Left kidney (tissue), 1 donor: ENCODE measurements at regions not wholly inside any gene's neighbourhood (a gene's known extent, or its start where the extent isn't known, plus 50 kb on each side); places are given as distances from the start of the nearest gene placed in this dataset.

Experiments
- DNase-seq: peaks from one replicate; pipeline ENCODE4 v3.0.0-alpha.2; 2013

DNA sequence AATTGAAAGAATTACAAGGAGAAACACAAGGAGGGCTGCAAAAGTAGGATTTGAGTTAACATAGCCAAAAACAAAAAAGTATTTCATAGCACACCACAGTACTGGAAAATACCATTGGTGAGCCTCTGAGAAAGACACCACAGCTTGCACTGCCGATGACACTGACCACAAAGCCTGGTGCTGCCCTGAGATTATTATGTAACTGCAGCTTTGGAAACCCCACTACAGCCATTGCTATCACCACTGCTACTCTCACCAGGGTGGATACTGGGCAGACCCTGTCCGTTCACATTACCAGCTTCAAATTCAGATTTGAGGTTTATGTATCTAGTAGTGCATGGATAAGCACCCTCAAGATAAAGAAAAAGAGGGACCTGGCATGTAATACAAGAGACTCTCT, 1246.7 kb upstream of the SORCS1 start:
- DNase-seq, result no peak

DNA sequence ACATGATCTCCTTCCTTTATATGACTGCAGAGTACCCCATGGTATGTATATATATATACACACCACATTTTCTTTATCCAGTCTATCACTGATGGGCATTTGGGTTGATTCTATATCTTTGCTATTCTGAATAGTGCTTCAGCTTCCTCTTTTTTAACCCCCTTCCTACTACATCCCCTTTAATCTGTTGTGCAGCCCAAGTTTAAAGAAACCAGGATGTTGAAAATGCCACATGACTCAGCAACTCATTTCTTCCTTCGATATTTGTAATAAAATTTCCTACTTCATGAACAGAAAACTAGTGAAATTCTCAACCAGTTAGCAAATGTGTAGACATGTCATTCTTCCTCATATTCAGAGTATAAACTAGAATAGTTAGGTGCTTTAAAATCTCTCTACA, 1245.7 kb upstream of the SORCS1 start:
- DNase-seq, result no peak

DNA sequence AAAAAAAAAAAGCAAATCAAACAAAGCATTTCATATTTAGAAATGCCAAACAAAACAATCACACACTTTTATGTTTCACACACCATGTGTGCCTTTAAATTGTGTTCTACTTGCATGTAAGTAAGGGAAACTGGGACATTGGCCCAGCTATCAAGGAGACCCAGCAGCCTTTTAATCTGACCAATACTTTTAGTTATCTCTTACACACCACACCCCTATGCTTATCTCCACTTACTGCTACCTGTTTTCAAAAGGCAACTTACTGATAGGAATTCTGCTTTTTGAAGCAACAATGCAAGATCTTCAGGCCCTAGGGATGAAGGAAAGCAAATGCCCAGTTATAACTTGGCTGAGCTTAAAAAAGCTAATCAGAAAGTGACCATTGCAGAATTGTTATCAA, 1244.8 kb upstream of the SORCS1 start:
- DNase-seq, result no peak

DNA sequence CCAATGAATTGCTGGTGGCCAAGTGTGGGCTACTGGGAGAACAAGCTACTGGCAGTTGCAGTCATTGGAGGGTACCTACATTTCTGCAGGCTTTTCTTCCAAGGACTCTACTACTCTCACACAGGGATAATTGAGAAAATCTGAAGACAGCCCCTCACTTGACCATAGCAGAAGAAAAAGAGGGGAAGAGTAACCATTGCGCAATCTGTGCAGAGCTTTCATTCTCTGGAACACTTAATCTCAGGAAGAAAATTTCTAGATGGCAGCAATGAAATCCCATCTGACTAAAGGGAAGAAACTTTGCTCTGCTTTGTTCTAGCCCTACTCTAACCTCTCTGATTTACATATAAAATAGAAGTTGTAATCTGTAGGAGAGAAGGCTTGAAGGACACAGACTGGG, 1239.6 kb upstream of the SORCS1 start:
- DNase-seq, result no peak

DNA sequence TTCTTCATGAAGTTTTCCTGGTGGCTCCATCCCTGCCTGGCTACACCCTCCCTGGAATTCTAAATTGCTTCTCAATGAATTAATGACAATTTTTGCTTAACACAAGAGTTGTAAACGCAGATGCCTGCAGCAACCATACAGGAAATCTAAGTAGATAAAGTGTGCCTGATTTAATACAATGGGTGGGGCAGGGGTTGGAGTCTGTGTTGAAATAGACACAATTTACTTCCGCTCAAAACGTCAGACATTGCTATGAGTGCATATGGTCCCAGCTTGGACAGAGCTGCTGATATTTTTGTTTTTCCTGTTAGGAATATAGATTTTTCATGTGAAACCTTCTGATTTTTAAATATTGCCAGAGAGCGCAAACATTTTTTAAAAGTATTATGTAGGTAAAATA, 1235.0 kb upstream of the SORCS1 start:
- no peak for DNase-seq

DNA sequence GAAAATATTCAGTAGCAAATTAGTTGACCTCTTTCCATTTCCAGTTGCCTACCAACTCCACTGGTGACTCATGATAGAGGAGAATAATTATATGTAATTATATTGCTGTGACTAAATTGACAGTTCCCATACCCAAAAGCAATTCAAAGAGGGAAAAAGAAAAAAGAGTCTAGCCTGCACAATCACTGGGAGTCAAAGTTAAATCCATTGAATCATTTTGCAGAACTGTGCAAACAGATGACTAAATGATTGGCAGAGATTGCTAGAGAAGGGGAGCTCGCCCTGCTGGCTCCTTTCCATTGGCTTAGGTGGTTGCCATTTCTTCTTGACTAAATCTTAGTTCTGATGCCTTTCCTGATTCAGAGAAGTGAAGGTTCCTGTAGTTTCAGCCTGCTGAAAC, 1228.6 kb upstream of the SORCS1 start:
- DNase-seq, result no peak

DNA sequence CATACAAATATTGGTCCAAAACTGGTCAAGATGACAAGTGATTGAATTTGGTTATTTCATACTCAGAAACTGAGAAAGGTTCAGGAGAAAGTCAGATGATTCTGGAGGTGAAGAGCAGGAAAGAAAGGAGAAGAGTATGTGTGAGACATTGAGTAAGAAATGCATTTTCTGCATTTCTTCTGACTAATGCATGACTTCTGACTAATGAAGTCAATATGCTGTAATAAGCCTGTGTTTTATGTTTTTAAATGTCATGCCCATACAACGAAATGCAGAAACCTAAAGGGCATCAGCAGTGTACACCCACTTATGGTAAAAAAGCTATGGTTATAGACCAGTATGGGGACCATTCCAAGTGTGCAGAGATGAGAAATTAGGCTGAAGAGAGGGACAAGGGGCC, 1227.8 kb upstream of the SORCS1 start:
- no peak for DNase-seq

DNA sequence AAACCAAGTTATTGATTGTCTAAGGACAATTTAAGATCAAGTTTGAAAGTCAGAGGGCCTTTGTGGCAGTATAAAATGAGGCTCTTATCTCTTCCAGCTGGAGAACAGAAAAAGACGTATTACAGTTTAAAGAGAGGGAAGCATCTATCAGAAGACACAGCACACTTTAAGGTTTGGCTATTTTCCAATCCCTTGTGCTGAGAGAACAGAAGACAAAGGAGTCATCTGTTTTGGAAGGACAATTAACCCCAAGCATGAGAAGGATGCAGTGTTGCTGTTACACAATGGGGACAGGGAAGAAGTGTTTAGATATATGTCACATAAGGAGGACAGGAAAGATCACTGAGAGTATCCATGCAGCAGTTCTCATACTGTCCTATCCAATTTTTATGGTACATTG, 1224.2 kb upstream of the SORCS1 start:
- DNase-seq, result no peak

DNA sequence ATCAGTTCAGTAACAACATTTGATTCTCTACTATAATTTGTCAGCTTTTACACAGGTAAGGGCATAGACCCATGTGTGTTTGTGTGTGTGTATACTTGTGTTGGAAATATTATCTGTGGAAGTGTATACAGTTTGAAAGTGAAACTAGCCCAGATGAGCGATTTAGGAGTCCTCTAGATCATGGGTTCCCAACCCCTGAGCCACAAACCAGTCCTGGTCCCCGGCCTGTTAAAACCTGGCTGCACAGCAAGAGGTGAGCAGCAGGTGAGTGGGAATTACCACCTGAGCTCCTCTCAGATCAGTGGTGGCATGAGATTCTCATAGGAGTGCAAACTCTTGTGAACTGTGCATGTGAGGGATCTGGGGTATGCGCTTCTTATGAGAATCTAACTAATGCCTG, 1221.5 kb upstream of the SORCS1 start:
- no peak for DNase-seq

DNA sequence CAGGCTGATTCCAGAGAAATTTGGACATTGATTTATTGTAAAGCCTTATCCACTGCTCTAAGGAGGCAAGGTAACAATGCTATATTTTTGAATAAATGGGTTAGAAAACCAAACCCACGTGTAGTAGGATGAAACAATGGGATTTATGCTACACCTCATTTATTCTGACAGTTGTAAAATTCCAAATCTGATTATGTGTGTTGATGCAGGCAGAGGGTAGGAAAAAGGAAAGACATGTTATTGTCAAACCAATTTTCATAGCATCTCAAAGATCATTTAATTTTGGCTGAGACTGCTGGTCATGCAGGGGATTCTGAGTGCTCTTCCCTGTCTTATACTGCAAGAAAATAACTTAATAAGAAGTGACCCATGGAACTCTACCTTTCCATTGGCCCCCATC, 1219.9 kb upstream of the SORCS1 start:
- no peak for DNase-seq

DNA sequence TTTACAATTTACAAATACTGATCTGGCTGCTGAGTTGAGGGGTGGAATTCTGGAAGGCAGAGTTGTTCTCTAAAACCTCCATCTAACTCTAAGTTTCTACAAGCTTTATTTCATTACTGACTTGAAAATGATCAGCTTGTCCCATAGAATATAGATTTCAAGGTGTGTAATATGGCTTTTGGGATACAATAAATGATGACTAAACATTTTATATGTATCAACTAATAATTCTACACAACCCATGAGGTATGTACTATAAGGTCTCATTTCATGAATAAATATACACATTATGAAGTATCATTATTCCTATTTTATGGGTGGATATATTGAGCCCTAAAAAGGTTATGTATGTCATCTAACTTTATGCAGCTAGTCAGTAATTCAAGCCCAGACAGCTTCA, 1214.3 kb upstream of the SORCS1 start:
- no peak for DNase-seq

DNA sequence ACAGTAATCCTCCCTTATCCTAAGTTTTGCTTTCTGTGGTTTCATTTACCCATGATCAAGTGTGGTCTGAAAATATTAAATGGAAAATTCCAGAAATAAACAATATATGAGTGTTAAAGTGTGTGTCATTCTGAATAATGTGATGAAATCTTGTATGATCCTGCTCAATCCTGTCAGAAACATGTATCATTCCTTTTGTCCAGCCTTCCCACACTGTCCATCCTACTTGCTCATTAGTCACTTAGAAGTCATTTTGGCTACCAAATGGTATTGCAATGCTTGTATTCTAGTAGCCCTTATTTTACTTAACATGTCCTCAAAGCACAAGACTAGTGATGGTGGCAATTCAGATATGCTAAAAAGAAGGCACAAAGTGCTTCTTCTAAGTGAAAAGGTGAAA, 1211.2 kb upstream of the SORCS1 start:
- DNase-seq, result no peak

DNA sequence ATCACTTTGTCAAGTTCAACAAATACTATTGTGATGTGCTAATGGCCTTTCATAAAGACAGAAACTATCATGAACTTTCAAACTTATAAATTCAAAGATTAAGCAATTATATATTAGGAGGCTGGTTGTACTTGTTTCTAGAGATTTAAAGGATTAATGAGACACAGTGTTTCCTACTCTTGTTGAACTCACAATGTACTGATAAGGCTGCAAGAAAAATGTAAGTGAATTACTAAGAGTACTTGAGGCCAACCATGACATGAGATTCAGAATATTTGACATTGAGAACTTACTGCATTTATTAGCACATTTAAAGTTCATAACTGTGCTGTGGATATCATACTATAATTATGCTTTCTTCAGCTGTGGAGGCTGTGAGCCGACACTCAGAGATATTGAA, 1210.5 kb upstream of the SORCS1 start:
- DNase-seq, result no peak

DNA sequence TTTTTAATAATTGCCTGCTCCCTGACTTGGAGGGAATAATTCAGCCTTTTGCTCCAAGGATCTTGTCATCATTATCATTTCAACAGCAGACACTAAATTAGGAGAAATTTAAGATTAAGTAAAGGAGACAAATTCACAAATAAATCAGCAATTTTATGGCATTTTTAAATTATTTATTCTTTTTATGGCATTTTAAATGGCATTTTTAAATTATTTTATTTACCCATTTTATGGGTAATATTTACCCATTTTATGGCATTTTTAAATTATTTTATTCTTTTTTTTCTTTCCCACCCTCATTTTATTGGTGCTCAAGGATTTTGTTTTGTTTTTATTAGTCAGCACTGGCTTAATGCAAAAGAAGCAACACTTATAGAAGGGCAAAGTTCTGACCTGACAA, 1201.0 kb upstream of the SORCS1 start:
- no peak for DNase-seq

DNA sequence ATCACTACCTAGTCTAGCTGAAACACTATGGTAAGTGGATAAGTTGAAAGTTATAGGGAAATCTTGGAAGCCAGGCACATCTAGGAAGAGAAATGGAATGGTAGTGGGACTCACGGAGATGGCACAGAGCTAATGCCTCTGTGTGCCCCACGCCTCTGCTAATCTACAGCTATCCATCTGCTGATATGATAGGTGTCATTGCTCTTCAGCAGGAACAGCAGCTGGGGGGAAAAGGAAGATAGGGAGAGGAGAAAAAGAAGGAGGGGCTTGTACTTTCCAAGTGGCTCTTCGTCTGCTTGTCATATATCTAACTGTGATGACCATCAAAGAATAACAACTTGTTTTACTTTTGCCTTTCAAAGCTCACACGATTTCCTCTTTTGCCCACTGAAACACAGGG, 1199.1 kb upstream of the SORCS1 start:
- DNase-seq, result no peak

DNA sequence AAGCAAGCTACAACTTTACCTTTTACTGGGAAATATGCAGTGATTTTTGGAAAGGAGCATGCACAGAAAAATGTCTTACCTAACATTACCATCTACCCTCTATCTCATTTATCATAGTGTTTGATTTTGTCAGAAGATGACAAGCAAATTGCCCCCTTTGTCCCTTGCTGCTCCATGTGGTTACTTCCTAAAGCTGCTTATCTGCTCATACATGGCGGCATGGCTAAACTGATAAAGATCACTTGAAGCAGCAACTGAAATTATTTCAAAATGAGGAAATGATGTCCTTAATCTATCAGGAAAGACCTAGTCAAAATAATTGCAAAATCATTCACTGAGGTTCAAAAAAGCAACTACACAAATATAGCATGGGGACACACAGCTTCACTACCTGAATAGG, 1198.5 kb upstream of the SORCS1 start:
- DNase-seq, result no peak

DNA sequence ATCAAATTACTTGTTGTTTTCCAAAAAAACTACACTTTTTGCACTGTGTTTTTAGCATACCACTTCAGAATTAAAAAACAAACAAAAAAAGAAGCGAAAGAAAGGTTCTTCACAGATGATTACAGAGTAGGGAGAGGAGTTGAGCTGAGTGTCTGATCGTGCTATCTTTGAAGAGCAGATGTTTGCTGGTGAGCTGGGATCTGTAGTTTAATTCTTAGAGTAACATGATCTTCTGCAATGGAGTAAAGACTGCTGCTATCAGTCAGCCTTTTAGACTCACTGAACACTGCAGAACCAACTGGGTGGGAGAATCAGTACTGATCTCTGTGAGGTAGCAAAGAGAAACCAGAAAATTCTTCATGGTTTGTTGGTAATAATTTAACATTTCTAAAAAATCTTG, 1197.8 kb upstream of the SORCS1 start:
- no peak for DNase-seq

DNA sequence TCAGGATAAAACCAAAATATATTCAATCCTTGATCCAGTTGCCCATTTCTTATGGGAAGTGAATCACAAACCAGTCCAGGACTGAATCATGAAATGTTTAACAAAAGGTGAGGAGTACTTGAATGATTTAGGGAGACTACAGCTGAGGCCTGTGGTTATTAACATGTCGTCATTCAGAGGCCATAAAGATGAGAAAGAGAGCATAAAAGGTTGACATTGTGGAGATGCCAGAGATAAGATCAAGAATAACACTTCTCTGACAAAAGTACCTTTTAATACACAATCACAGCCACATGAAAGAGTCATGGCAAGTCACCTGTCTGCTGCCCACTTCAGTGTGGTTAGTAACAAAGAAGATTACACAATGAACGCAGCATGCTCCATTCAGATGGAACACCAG, 1195.7 kb upstream of the SORCS1 start:
- DNase-seq, result no peak

DNA sequence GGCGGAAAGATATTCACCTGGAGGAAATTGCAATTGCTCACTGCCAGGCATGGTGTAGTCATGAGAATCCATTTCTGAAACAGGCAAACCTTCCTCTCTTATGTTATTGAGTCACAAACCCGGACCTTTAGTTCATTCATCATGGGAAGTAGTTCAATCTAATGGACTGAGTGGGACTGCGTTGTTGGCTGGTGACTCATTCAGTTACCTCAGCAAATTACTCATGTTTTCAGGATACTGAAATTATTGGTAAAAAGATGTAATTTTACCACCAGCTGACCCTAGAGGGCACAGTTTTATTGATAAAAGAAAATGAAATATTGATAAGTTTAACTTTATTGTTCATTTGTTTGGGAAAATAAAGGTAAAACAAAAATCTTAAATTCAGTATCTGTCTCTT, 1194.4 kb upstream of the SORCS1 start:
- no peak for DNase-seq

DNA sequence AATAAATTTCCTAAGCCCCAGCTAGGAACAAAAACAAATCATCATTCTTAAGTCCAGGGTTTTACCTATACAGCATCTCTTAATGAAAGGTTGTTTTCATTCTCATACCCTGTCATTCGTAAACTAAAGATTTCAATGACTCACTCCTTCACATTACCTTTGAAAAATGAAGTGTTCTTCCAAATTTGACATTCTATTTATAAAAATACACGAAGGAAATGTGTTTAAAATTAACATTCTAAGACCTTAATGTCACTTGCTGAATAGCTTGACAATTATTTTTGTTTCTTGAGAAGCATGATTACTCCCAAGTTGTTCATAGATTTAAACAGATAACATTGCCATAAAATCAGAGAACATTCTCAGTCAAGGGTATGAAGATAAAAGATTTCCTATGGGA, 1188.3 kb upstream of the SORCS1 start:
- DNase-seq, result no peak

DNA sequence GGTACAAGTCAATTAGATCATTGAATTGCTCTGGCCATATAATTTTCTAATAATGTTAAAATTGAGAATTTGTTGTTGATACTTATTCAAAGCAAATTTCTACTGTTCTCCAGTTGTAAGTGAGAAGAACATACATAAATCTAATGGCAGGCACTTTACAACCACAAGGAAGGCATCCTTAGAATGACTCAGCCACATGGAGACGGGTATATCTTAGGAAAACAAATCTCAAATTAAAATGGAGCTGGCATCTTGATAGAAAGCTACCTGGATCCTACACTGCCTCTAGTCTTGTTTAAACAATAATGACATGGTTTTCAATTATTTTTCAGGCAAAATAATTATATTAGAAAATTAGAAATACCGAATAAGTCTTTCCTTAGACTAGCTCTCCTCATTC, 1183.7 kb upstream of the SORCS1 start:
- no peak for DNase-seq

DNA sequence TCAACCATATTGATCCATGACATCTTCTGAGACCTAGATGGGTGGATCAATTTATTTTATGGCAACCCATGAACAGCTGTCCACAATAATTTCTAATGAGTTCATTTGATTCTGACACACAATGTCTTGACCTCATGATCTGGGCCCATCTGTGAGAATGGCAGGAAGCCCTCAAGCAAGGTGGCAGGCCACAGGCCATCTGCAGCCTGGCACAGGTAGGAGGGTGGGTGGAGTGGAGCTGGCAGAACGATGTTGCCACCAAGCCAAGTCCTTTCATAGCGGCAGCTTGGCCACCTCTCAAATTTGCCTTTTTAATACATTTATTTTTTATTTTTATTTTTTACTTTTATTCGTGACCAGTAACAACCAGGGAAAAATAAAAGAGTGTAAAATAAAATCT, 1181.6 kb upstream of the SORCS1 start:
- no peak for DNase-seq

DNA sequence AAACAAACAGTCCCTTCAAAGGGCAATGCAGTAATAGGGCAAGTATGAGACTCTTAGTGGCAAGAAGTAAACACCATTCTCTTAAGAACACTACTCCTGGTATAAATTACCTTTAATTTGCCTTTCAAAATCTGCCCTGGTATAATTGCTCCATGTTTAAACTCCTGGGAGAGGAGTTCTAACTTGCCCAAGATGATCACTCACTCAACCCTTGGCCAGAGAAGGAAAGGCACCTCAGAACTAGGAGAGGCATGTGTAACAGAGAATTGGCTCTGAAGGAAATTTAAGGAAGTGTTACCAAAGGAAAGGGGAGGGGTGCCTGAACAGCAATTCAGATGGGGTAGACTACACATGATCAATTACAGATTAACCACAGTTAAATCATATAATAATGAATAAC, 1173.6 kb upstream of the SORCS1 start:
- DNase-seq, result no peak

DNA sequence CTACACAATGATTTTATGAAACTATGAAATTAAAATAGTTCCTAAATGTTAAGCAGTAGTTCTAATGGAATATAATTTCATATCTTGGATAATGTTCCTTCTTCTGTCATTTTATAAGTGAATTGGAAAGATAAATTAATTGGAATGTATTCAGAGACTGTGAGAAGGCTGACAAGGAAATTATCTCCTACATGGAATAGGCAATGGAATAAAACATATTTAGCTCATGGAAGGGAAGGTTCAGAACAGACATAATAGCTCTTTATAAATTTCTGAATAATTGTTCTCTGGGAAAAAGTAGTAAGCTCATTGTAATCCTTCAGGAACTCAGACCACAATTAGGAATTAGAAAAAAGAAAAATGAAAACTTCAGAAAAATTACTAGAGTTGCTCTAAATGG, 1172.3 kb upstream of the SORCS1 start:
- no peak for DNase-seq

DNA sequence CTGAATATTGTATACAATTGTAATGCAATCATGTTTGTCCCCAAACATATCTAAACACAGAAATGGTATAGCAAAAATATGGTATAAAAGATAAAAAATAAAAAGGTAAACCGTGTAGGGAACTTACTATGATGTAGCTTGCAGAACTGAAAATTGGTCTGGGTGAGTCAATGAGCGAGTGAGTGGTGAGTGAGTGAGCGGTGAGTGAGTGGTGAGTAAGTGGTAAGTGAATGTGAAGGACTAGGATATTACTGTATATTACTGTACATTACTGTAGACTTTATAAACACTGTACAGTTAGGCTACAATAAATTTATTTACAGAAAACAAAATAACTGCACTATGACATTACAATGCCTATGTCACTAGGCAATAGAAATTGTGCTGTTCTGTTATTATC, 1163.2 kb upstream of the SORCS1 start:
- no peak for DNase-seq

DNA sequence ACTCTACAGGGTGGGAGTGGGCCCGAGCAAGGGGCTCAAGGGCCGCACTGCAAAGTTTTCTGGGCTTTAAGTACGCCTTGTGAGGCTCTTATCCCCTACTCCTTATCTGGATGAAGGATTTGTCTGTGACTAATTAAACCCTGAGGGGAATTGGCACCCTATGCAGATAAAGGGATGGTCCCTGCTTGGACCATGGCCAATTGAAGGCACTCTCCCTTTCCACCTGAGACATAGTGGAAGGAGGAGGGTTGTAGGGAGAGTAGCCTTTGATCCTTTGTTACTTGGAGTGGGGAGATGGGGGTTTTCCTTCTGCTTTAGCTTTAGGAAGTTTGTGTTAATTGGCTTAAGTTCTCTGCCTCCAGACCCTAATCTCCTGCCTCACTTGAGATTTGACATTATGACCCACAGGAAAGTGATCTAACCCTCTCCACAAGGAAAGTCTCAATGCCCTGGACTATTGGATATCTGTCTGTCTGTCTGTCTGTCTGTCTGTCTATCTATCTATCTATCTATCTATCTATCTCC, 1158.8 kb upstream of the SORCS1 start:
- no peak for DNase-seq
